ENCODE measurements at regions not wholly inside any gene's neighbourhood (a gene's known extent, or its start where the extent isn't known, plus 50 kb on each side); places are given as distances from the start of the nearest gene placed in this dataset.

DNA sequence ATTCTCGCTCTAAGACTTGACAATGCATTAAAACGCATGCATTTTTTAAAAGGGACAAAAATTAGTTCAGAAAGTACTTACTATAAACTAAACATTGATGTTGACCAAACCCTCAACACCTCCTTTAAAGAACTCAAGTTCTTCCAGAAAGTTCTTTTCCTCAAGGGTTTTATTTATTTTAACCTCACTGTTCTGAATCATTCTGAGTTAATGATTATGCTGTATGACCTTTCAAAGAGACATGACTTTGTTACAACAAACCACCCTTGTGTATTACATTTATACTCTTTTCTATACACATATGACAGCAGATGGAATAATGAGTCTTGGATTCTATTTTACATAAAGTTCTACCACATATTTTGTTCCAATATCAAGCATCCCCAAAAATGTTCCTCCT is 139.8 kb upstream of the CCDC150 start:
- TF ChIP-seq, protein P1, sequence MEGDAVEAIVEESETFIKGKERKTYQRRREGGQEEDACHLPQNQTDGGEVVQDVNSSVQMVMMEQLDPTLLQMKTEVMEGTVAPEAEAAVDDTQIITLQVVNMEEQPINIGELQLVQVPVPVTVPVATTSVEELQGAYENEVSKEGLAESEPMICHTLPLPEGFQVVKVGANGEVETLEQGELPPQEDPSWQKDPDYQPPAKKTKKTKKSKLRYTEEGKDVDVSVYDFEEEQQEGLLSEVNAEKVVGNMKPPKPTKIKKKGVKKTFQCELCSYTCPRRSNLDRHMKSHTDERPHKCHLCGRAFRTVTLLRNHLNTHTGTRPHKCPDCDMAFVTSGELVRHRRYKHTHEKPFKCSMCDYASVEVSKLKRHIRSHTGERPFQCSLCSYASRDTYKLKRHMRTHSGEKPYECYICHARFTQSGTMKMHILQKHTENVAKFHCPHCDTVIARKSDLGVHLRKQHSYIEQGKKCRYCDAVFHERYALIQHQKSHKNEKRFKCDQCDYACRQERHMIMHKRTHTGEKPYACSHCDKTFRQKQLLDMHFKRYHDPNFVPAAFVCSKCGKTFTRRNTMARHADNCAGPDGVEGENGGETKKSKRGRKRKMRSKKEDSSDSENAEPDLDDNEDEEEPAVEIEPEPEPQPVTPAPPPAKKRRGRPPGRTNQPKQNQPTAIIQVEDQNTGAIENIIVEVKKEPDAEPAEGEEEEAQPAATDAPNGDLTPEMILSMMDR (IDR thresholded peaks at IDR 0.05) = no peak
- TF ChIP-seq POLR2A (IDR thresholded peaks at IDR 0.05) = no peak

Data from lower leg skin (tissue), 3 donors.